ENCODE measurements at regions not wholly inside any gene's neighbourhood (a gene's known extent, or its start where the extent isn't known, plus 50 kb on each side); places are given as distances from the start of the nearest gene placed in this dataset.

DNA sequence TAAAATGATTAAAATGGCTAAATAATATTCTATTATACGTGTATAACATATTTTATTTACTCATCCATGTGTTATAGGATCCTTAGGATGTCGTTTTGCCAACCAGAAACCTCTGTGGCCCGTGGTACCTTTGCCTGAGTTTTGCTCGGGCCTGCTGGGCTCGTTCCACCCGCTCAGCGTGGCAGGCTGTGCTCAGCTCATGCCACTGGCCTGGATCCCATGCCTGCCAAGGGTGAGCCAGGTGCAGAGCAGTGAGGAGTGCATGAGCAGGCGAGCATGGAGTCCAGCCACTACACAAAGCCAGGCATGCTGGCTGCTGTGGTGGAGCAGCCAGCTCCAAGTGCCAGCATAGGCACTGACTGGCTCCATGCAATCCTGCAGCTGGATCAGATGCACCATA is 417.2 kb downstream of the TTLL7 start:
- peaks cover 1% of the 10 kb centered on the region for H3K36me3 Mint-ChIP-seq (ENCODE audit: low read depth)
- no peaks in the 10 kb centered on the region for H3K27me3 Mint-ChIP-seq
- H3K4me1 Mint-ChIP-seq = no peaks in the 10 kb centered on the region
- ATAC-seq = no peak
- peaks cover 15% of the 10 kb centered on the region for H3K9me3 Mint-ChIP-seq
- DNase-seq = no peak
- H3K27ac Mint-ChIP-seq = no peak overlapping the region
- no peak overlapping the region for H3K4me3 Mint-ChIP-seq

DNA sequence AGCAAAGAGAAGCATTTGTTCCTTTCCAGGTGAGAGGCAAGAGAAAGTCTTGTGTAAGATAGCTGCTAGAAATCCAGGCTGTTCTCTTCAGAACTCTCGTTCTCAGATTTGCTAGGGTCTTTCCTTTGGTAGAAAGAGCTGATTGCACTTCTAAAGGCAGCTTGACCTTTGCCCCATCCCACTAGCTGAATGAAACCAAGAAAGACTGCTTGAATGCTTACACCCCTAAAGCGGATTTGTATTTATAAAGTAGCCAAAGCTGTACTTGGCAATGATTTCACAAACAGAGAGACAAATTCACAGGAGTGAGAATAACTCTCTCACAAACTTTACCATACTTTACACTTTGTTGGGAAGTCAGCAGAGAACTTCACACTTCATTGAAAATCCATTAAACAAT is 424.1 kb downstream of the TTLL7 start:
- no peak for DNase-seq
- peaks cover under 1% of the 10 kb centered on the region for H3K9me3 Mint-ChIP-seq
- H3K4me1 Mint-ChIP-seq = no peaks in the 10 kb centered on the region
- H3K27ac Mint-ChIP-seq = no peak overlapping the region
- H3K36me3 Mint-ChIP-seq (ENCODE audit: low read depth) = no peaks in the 10 kb centered on the region
- no peak overlapping the region for H3K4me3 Mint-ChIP-seq
- no peaks in the 10 kb centered on the region for H3K27me3 Mint-ChIP-seq
- no peak for ATAC-seq

GRCh38 chr1:83573776-83574175 is 425.2 kb downstream of the TTLL7 start:
- no peaks in the 10 kb centered on the region for H3K27me3 Mint-ChIP-seq
- H3K27ac Mint-ChIP-seq = no peak overlapping the region
- no peaks in the 10 kb centered on the region for H3K4me1 Mint-ChIP-seq
- H3K4me3 Mint-ChIP-seq = no peak overlapping the region
- ATAC-seq = no peak
- DNase-seq = no peak
- H3K36me3 Mint-ChIP-seq (ENCODE audit: low read depth) = no peaks in the 10 kb centered on the region
- no peaks in the 10 kb centered on the region for H3K9me3 Mint-ChIP-seq

- no peaks in the 10 kb centered on the region for H3K4me1 Mint-ChIP-seq
- no peak overlapping the region for H3K4me3 Mint-ChIP-seq
- DNase-seq (no peak), ATAC-seq (no peak)
- no peaks in the 10 kb centered on the region for H3K27me3 Mint-ChIP-seq
- no peaks in the 10 kb centered on the region for H3K36me3 Mint-ChIP-seq (ENCODE audit: low read depth)
- H3K9me3 Mint-ChIP-seq = no peaks in the 10 kb centered on the region
- H3K27ac Mint-ChIP-seq = no peak overlapping the region
Measured at GRCh38 chr1:83571536-83571935, 427.4 kb downstream of the TTLL7 start.

GRCh38 chr1:83561346-83561745 is 437.6 kb downstream of the TTLL7 start:
- DNase-seq = no peak
- Mint-ChIP-seq H3K27ac (no peak overlapping the region), H3K4me3 (no peak overlapping the region), H3K9me3 (peaks cover 4% of the 10 kb centered on the region), H3K36me3 (ENCODE audit: low read depth) (no peaks in the 10 kb centered on the region), H3K27me3 (no peaks in the 10 kb centered on the region), H3K4me1 (peaks cover 7% of the 10 kb centered on the region)
- no peak for ATAC-seq

GRCh38 chr1:83559129-83559840 is 439.6 kb downstream of the TTLL7 start:
- Mint-ChIP-seq H3K9me3 (peaks cover 4% of the 10 kb centered on the region), H3K36me3 (ENCODE audit: low read depth) (no peaks in the 10 kb centered on the region), H3K4me3 (no peak overlapping the region), H3K27ac (no peak overlapping the region), H3K27me3 (no peaks in the 10 kb centered on the region), H3K4me1 (peaks cover 7% of the 10 kb centered on the region)
- DNase-seq (no peak), ATAC-seq (no peak)

DNA sequence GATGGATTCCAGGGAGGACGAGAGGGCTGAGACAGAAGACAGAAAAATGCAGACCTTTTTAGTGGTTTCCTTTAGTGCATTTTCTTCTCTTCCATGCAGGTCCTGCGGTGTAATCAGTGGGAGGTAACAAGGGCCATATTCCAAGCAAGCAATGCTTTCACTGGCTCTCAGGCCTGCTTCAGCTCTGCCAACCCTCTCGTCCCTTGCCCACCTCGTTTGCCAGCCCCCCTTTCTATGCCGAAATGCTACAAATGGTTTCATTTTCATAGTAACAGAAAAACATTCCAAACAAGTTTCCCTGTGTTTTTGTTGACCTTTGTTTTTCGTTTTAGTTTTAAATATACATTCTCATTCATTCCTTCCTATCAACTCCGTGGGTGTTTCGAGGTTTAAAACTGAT is 443.1 kb downstream of the TTLL7 start:
- Mint-ChIP-seq H3K27me3 (no peaks in the 10 kb centered on the region), H3K27ac (no peak overlapping the region), H3K9me3 (peaks cover 3% of the 10 kb centered on the region), H3K4me3 (no peak overlapping the region), H3K36me3 (ENCODE audit: low read depth) (no peaks in the 10 kb centered on the region), H3K4me1 (peaks cover 7% of the 10 kb centered on the region)
- no peak for ATAC-seq
- DNase-seq = no peak

GRCh38 chr1:83554174-83554573 is 444.8 kb downstream of the TTLL7 start:
- no peaks in the 10 kb centered on the region for H3K27me3 Mint-ChIP-seq
- peaks cover 5% of the 10 kb centered on the region for H3K9me3 Mint-ChIP-seq
- H3K27ac Mint-ChIP-seq = no peak overlapping the region
- DNase-seq (no peak), ATAC-seq (no peak)
- H3K4me3 Mint-ChIP-seq = no peak overlapping the region
- H3K4me1 Mint-ChIP-seq = no peaks in the 10 kb centered on the region
- no peaks in the 10 kb centered on the region for H3K36me3 Mint-ChIP-seq (ENCODE audit: low read depth)

DNA sequence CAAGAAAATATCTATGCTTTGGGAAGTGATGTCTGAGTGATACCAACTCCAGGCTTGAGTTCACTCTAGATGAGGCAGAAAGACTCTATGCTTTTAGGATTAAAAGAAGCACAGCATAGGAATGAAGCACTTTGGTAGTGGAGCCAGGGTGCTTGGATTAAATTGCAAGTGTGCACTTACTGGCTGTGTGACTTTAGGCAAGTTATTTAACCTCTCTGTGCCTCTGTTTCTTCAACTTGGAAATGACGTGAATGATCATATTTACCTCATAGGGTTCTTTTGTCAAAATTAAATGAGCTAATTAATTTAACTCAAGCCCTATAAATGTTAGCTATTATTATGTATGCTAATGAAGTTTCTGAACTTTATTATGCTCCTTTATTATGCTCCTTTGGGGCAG is 446.1 kb downstream of the TTLL7 start:
- Mint-ChIP-seq H3K4me3 (no peak overlapping the region), H3K36me3 (ENCODE audit: low read depth) (no peaks in the 10 kb centered on the region), H3K27ac (no peak overlapping the region), H3K27me3 (no peaks in the 10 kb centered on the region), H3K4me1 (no peaks in the 10 kb centered on the region), H3K9me3 (peaks cover 7% of the 10 kb centered on the region)
- no peak for DNase-seq
- no peak for ATAC-seq

DNA sequence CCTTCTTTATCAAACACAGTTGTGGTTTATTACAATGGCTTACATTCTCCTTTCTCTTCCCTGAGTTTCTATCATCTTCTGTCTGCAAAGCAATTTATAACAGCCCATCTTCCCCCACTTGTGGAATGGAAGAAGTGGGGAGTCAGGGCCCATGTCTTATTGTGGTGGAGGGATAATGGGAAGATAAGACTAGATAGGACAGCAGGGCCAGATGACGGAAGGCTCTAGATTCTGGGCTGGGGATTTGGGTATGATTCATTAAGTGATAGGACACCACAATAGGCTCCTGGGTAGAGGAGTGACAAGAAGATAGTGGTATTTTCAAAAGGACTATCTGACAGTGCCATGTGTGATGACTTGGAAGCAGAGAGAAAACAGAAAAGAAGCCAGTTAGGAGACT is 450.6 kb downstream of the TTLL7 start:
- no peak for ATAC-seq
- H3K9me3 Mint-ChIP-seq = peaks cover 8% of the 10 kb centered on the region
- no peaks in the 10 kb centered on the region for H3K36me3 Mint-ChIP-seq (ENCODE audit: low read depth)
- H3K27me3 Mint-ChIP-seq = no peaks in the 10 kb centered on the region
- no peaks in the 10 kb centered on the region for H3K4me1 Mint-ChIP-seq
- H3K27ac Mint-ChIP-seq = no peak overlapping the region
- no peak overlapping the region for H3K4me3 Mint-ChIP-seq
- no peak for DNase-seq

- ATAC-seq = no peak
- peaks cover 8% of the 10 kb centered on the region for H3K9me3 Mint-ChIP-seq
- DNase-seq = no peak
- H3K36me3 Mint-ChIP-seq (ENCODE audit: low read depth) = no peaks in the 10 kb centered on the region
- H3K4me1 Mint-ChIP-seq = no peaks in the 10 kb centered on the region
- H3K4me3 Mint-ChIP-seq = no peak overlapping the region
- no peak overlapping the region for H3K27ac Mint-ChIP-seq
- H3K27me3 Mint-ChIP-seq = no peaks in the 10 kb centered on the region
Measured at GRCh38 chr1:83547901-83548300, 451.0 kb downstream of the TTLL7 start.

DNA sequence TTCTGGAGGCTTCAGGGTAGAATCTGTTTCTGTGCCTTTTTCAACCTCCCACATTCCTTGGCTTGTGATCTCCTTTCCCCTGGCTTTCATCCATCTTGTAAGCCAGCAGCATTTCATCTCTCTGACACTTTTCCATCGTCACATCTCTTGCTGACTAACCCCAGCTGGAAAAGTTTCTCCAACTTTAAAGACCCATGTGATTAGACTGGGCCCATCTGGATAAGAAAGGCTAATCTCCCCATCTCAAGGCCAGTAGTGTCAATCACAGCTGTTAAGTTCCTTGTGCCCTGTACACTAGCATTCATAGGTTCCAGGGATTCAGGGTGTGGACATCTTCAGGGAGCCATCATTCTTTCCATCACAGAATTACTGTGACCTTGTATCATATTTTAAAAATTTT is 452.1 kb downstream of the TTLL7 start:
- Mint-ChIP-seq H3K9me3 (peaks cover 8% of the 10 kb centered on the region), H3K4me3 (no peak overlapping the region), H3K27ac (no peak overlapping the region), H3K36me3 (ENCODE audit: low read depth) (no peaks in the 10 kb centered on the region), H3K4me1 (no peaks in the 10 kb centered on the region), H3K27me3 (no peaks in the 10 kb centered on the region)
- ATAC-seq (no peak), DNase-seq (no peak)

DNA sequence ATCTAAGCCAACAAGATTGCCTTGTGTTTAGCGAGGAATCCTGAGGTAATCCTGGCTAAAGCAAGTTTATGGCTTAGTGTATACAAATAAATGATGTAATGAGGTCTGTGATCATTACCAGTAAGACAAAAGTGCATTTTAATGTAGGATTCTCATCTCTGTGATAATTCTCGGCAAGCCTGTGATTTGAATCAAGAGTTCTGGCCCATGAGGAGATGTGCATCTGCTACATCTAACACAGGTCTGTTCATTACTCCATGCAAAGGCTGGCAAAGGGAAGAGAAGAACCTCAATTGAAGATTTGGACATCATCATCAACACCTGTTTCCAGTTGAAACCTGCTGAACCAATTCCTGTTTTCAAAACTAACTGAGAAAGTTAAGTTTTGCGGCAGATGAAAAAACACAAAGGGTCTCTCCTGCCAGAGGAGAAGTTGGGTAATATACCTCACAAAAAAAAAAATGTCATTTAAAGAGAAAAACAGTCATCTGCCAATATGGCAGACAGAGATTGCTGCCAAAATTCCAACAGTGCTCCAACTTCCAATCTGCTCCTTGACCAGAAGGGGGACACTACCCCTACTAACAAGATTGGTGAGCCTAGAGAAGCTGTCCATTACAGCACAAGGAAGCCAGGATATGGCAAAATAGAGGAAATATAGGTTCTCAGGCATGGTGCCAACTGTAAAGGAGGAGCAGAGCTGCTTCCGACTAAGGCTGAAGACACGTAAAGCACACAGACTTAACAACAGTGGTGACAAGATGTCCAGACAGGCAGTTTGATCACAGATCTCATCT is 453.7 kb downstream of the TTLL7 start:
- Mint-ChIP-seq H3K4me3 (no peak overlapping the region), H3K27ac (no peak overlapping the region), H3K27me3 (no peaks in the 10 kb centered on the region), H3K9me3 (peaks cover 3% of the 10 kb centered on the region), H3K36me3 (ENCODE audit: low read depth) (no peaks in the 10 kb centered on the region), H3K4me1 (no peaks in the 10 kb centered on the region)
- ATAC-seq (no peak), DNase-seq (no peak)

DNA sequence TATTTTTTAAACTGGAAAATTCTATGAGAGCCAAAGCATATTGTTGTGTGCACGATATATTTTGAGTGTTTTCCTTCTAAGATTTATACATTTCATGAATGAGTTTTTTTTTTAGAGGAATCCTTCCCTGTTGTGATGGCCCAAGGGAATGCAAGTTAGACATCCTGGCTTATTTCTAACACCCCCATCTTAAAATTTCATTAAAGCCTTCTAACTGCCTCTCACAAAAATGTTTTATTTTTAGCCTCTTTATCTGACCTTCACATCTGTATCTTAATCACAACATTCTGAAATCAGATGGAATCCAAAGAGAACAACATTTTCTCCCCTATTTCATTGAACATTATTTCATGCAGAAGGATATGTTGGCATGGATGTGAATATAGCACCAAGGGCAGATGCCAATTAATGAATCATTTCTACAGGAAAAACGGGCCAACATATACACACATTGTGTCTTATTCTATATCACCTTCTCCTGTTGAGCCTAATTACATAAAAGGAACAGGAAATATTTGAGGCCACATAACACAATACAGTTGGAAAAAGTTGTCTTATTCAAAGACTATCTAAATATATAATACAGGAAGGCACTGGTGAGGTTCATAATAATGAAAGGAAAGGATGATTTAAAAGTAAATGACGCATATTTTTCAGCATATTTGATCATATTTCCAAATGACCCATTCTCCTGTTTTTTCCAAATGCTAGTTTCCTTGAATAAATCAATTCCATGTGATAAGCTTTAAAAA is 455.5 kb downstream of the TTLL7 start:
- no peak for DNase-seq
- no peaks in the 10 kb centered on the region for H3K36me3 Mint-ChIP-seq (ENCODE audit: low read depth)
- no peak overlapping the region for H3K27ac Mint-ChIP-seq
- no peaks in the 10 kb centered on the region for H3K27me3 Mint-ChIP-seq
- H3K4me3 Mint-ChIP-seq = no peak overlapping the region
- no peak for ATAC-seq
- H3K9me3 Mint-ChIP-seq = peaks cover 3% of the 10 kb centered on the region
- no peaks in the 10 kb centered on the region for H3K4me1 Mint-ChIP-seq
